HUES6 (cell line): ENCODE measurements at regions not wholly inside any gene's neighbourhood (a gene's known extent, or its start where the extent isn't known, plus 50 kb on each side); places are given as distances from the start of the nearest gene placed in this dataset.

Source experiments
- H3K27ac ChIP-seq: 2 replicates; pipeline ENCODE4 v1.7.0; 2013; ENCODE audit warnings: low read depth, mild to moderate bottlenecking, low read length, inconsistent platforms
- H3K27me3 ChIP-seq: 2 replicates; pipeline ENCODE4 v1.6.1; 2013; ENCODE audit warnings: low read length; ENCODE audit not compliant: control insufficient read depth, insufficient read depth
- H3K36me3 ChIP-seq: 2 replicates; pipeline ENCODE4 v1.6.1; 2013; ENCODE audit warnings: low read length; ENCODE audit not compliant: control insufficient read depth, insufficient read depth
- H3K4me1 ChIP-seq: 2 replicates; pipeline ENCODE4 v1.6.1; 2013; ENCODE audit warnings: low read length; ENCODE audit not compliant: control insufficient read depth, insufficient read depth
- H3K4me3 ChIP-seq: 2 replicates; pipeline ENCODE4 v1.5.1; 2013; ENCODE audit warnings: low read depth, low read length
- H3K9ac ChIP-seq: one replicate; pipeline ENCODE4 v1.6.1; 2013; ENCODE audit warnings: mild to moderate bottlenecking, low read length
- H3K9me3 ChIP-seq: 2 replicates; pipeline ENCODE4 v1.6.1; 2013; ENCODE audit warnings: low read depth, low read length; ENCODE audit not compliant: control insufficient read depth, insufficient read depth

GRCh38 chr2:226355600-226355999, 444.0 kb downstream of the IRS1 start:
- Histone ChIP-seq H3K9me3 (no peaks in the 10 kb centered on the region), H3K36me3 (no peaks in the 10 kb centered on the region), H3K4me3 (no peak overlapping the region), H3K27me3 (no peaks in the 10 kb centered on the region), H3K27ac (no peak overlapping the region), H3K4me1 (no peaks in the 10 kb centered on the region), H3K9ac (no peak overlapping the region)

- Histone ChIP-seq H3K9ac (no peak overlapping the region), H3K27ac (no peak overlapping the region), H3K36me3 (no peaks in the 10 kb centered on the region), H3K27me3 (no peaks in the 10 kb centered on the region), H3K9me3 (no peaks in the 10 kb centered on the region), H3K4me3 (no peak overlapping the region), H3K4me1 (no peaks in the 10 kb centered on the region)
These were observed 445.2 kb downstream of the IRS1 start for GRCh38 chr2:226354434-226354833.

- Histone ChIP-seq H3K4me3 (no peak overlapping the region), H3K9ac (no peak overlapping the region), H3K36me3 (no peaks in the 10 kb centered on the region), H3K27ac (no peak overlapping the region), H3K9me3 (no peaks in the 10 kb centered on the region), H3K4me1 (no peaks in the 10 kb centered on the region), H3K27me3 (no peaks in the 10 kb centered on the region)
These were observed 446.6 kb downstream of the IRS1 start for GRCh38 chr2:226352941-226353560.

GRCh38 chr2:226351711-226352110, 447.9 kb downstream of the IRS1 start:
- no peaks in the 10 kb centered on the region for H3K27me3 ChIP-seq
- H3K4me3 ChIP-seq = no peak overlapping the region
- H3K4me1 ChIP-seq = no peaks in the 10 kb centered on the region
- H3K36me3 ChIP-seq = no peaks in the 10 kb centered on the region
- no peaks in the 10 kb centered on the region for H3K9me3 ChIP-seq
- no peak overlapping the region for H3K9ac ChIP-seq
- no peak overlapping the region for H3K27ac ChIP-seq

- H3K4me1 ChIP-seq = no peaks in the 10 kb centered on the region
- H3K4me3 ChIP-seq = no peak overlapping the region
- no peaks in the 10 kb centered on the region for H3K27me3 ChIP-seq
- H3K9ac ChIP-seq = no peak overlapping the region
- H3K36me3 ChIP-seq = no peaks in the 10 kb centered on the region
- H3K27ac ChIP-seq = no peak overlapping the region
- H3K9me3 ChIP-seq = no peaks in the 10 kb centered on the region
These were observed 460.0 kb downstream of the IRS1 start for GRCh38 chr2:226339616-226340015.

GRCh38 chr2:226338825-226339224, 460.8 kb downstream of the IRS1 start:
- Histone ChIP-seq H3K36me3 (no peaks in the 10 kb centered on the region), H3K4me3 (no peak overlapping the region), H3K27ac (no peak overlapping the region), H3K9me3 (no peaks in the 10 kb centered on the region), H3K4me1 (no peaks in the 10 kb centered on the region), H3K9ac (no peak overlapping the region), H3K27me3 (no peaks in the 10 kb centered on the region)

GRCh38 chr2:226337941-226338600, 461.5 kb downstream of the IRS1 start:
- no peak overlapping the region for H3K4me3 ChIP-seq
- H3K4me1 ChIP-seq = no peaks in the 10 kb centered on the region
- H3K9me3 ChIP-seq = no peaks in the 10 kb centered on the region
- H3K27ac ChIP-seq = no peak overlapping the region
- H3K9ac ChIP-seq = no peak overlapping the region
- H3K27me3 ChIP-seq = no peaks in the 10 kb centered on the region
- H3K36me3 ChIP-seq = no peaks in the 10 kb centered on the region

GRCh38 chr2:226336283-226336682, 463.3 kb downstream of the IRS1 start:
- Histone ChIP-seq H3K9ac (no peak overlapping the region), H3K27ac (no peak overlapping the region), H3K4me3 (no peak overlapping the region), H3K27me3 (no peaks in the 10 kb centered on the region), H3K9me3 (no peaks in the 10 kb centered on the region), H3K4me1 (no peaks in the 10 kb centered on the region), H3K36me3 (no peaks in the 10 kb centered on the region)

GRCh38 chr2:226334981-226335720, 464.5 kb downstream of the IRS1 start:
- Histone ChIP-seq H3K4me1 (no peaks in the 10 kb centered on the region), H3K4me3 (no peak overlapping the region), H3K9ac (no peak overlapping the region), H3K9me3 (no peaks in the 10 kb centered on the region), H3K36me3 (no peaks in the 10 kb centered on the region), H3K27ac (no peak overlapping the region), H3K27me3 (no peaks in the 10 kb centered on the region)

- Histone ChIP-seq H3K4me1 (no peaks in the 10 kb centered on the region), H3K27me3 (no peaks in the 10 kb centered on the region), H3K9me3 (no peaks in the 10 kb centered on the region)
These were observed 466.2 kb downstream of the IRS1 start for GRCh38 chr2:226333388-226333787.

GRCh38 chr2:226330206-226330605, 469.4 kb downstream of the IRS1 start:
- Histone ChIP-seq H3K9ac (no peak overlapping the region), H3K27me3 (no peaks in the 10 kb centered on the region), H3K36me3 (no peaks in the 10 kb centered on the region), H3K4me3 (no peak overlapping the region), H3K27ac (no peak overlapping the region), H3K4me1 (no peaks in the 10 kb centered on the region), H3K9me3 (no peaks in the 10 kb centered on the region)

More at GRCh38 chr2:226333388-226333787, 466.2 kb downstream of the IRS1 start:
- Histone ChIP-seq H3K9ac (no peak overlapping the region), H3K36me3 (no peaks in the 10 kb centered on the region), H3K4me3 (no peak overlapping the region), H3K27ac (no peak overlapping the region)
